ENCODE measurements at regions not wholly inside any gene's neighbourhood (a gene's known extent, or its start where the extent isn't known, plus 50 kb on each side); places are given as distances from the start of the nearest gene placed in this dataset.

DNA sequence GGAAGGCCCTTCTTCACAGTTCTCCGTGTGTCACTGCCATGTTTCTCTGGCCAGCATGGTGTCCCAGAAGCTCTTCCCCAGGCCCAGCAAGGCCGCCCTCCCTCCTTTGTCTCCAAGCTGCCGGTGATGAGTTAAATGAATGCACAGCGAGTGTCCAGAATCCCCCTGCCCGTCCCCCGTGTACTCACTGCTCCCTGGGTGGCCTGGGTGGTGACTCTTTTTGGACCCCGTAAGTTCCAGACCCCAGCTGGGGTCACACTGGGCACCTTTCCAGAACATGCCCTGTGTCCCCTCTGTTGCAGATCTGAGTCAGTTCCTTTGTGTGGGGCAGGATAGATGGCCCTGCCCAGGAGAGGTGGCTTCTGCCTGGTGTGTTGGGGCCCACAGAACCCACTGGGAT, 95.0 kb downstream of the MRPL36 start:
- no peak for DNase-seq

DNA sequence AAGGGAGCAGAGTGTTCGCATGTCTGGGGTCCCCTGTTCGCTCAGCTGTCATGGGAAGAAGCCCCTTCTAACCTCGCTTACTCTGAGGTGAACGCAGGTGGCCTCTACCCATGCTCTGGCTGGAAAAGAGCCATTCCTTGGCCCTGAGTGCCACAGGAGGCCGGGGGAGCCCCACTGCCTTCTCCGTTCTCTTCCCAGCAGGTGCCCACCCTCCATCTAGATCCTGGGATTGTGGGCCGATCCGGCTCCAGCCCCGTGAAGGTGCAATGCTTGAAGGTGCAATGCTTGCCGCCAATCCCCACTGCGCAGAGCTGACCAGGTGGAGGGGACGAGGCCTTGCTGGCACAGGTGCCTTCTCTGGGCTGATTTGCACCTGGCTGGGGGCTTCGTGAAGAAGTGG, 95.4 kb downstream of the MRPL36 start:
- no peak for DNase-seq

GRCh38 chr5:1703352-1704050, 96.1 kb downstream of the MRPL36 start:
- DNase-seq = no peak

GRCh38 chr5:1702318-1702717, 97.3 kb downstream of the MRPL36 start:
- no peak for DNase-seq

DNA sequence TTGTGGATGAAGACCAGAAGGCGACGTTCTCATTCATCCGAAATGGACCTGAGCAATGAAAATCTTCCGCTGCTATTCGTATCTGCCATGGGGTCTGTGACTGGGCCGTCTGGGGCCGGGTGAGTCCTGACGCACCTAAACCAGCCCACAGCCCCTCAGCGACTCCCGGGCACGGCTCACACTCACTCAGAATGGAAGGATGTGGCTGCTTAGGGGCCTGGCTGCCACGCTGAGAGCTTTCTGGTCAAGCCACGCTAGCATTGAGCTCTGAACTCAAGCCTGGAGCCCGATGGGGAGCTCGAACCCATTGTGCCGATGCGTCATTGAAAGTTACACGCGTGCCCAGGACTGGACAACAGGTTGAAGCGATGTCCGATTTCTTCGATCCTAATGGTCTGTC, 97.8 kb downstream of the MRPL36 start:
- DNase-seq = no peak

GRCh38 chr5:1701216-1701864, 98.3 kb downstream of the MRPL36 start:
- no peak for DNase-seq

DNA sequence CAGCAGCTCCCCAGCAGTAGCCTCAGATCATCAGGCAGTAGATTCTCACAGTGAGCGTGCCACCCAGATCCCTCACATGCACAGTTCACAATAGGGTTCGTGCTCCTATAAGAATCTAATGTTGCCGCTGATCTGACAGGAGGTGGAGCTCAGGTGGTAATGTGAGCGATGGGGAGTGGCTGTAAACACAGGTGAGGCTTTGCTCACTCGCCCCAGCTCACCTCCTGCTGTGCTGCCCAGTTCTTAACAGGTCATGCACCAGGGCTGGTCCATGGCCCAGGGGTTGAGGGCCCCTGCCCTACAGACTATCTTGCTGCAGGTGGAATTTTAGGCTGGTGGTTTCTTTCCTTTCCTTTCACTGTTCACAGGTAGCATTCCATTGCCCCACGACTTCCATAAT, 100.2 kb downstream of the MRPL36 start:
- DNase-seq = no peak

GRCh38 chr5:1698589-1699316, 100.9 kb downstream of the MRPL36 start:
- no peak for DNase-seq

GRCh38 chr5:1692381-1692780, 107.3 kb downstream of the MRPL36 start:
- DNase-seq = no peak

DNA sequence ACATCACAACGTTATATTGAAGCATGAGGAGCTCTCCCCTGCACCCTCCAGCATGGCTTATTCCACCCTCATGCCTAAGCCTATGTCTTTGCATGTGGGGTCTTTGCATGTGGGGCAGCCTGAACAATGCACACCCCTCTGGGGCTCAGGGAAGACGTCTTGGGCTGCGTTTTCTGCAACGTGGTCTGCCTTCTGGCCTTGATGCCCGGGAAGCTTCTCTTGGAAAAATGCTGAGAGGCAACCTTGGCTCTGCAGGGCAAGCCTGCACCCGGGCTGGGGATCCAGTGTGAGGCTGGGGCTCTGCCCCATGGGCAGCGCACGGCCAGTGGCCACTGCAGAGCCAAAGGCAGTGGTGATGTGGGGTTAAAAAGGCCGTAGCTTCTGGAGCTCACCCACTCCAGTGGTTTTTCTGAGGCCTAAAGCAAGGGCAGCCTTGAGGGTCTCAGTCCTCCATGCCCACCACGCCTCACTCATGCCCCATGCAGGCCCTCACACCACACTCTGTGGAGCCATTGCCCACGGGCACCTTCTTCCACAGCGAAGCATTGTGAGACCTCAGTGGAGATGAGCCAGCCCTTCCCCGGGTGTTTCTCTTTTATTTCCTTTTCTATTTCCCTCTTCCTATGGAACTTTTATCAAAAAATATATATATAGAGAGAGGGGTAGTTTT, 112.2 kb downstream of the MRPL36 start:
- no peak for DNase-seq

DNA sequence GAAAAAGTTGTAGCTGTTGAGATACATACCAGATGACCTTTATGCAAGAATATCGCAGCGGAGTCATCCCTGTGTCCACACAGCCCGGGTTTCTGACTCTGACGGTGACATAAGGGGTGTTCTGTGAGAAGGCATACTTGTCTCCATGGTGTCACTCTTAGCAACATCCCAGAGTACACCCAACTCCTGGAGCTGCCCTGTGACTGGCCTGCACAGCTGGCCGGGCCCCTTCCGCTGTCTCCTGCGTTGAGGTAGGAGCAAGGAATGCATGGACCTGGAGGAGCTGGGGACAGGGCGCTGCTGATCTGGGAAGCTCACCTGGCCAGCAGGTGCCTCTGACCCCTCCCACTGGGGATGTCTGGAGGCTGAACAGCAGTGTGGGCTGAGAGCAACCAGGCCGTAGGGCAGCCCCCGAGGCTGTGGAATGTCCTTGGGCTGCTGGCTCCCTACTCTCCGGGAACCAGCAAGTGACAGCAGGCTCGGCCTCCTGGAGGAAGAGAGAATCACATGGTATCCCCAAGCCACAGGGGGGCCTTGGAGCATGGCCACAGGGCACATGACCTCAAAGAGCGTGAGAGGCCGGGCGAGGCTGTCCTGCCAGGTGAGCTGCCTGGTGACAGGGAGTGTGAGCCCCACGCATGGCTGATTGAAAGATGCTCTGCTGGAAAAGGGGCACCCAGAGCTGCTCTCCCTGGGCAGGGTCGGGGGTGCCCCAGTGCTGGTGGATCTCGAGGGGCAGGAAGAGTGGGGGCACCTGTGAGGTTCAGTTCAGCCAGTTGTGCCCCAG, 113.4 kb downstream of the MRPL36 start:
- DNase-seq = no peak

- no peak for DNase-seq
These were observed 114.6 kb downstream of the MRPL36 start for GRCh38 chr5:1685066-1685465.

GRCh38 chr5:1681955-1682354, 117.7 kb downstream of the MRPL36 start:
- DNase-seq = no peak

- DNase-seq = no peak
These were observed 126.5 kb downstream of the MRPL36 start for GRCh38 chr5:1673042-1673677.

DNA sequence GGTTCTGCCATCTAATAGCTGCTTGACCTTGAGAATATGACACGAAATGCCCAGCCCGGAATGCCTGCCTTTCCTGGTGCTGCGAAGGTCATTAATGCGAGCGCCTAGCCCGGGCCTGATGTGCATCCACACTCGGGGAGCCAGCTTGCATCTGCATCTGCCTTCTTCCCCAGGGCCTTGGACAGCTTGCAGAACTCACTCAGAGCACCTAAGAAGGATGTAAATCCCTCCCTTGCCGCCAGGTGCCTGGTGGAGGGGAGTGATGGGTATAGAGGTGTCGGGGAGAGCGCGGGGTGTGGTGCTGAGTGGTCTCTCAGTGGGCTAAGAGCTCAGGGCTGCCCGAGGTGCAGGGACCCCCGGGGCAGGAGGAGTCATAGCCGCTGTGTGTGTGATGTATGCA, 127.2 kb downstream of the MRPL36 start:
- no peak for DNase-seq

GRCh38 chr5:1671351-1671750, 128.3 kb downstream of the MRPL36 start:
- DNase-seq = no peak

- DNase-seq = no peak
These were observed 129.3 kb downstream of the MRPL36 start for GRCh38 chr5:1670351-1670750.

DNA sequence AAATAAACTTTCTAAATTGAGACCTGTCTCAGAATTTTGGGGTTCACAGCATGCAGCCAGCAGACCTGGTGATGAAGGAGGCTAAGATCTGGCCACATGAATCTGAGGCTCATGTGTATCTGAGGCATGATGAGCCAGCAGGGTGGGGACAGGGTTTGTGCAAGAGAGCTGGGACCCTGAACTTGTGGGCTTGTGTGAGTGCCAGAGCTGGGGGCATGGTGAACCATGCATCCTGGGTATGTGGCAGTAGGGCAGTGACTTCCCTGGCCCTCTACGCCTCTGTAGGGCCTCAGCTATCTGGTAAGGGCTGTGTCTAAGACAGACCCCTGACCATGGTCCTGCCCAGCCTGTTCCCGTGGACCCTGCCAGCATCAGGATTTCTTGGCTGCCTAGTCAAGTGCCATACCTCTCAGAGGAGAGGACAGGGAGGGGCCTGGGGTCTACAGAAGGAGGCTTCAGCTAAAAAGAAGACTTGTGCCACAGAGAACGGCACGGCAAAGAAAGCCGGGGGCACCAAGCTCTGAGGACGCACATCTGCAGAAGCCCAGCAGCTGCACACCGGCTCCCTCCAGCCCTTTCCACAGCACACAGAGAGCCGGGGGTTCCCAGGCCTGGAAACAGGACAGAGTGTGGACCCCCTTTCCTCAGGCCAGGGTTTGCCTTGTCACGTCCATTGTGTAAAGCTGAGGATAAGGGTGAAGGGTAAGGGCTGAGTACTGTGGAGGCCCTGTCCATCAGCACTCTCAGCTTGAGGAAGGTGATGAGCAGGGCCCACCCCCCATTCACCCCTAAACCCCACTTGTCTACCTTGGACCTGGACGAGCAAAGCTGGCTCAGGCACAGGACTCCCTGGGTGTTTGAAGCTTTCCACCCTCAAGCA, 130.1 kb downstream of the MRPL36 start:
- DNase-seq = no peak

- no peak for DNase-seq
These were observed 131.4 kb downstream of the MRPL36 start for GRCh38 chr5:1668141-1668721.

DNA sequence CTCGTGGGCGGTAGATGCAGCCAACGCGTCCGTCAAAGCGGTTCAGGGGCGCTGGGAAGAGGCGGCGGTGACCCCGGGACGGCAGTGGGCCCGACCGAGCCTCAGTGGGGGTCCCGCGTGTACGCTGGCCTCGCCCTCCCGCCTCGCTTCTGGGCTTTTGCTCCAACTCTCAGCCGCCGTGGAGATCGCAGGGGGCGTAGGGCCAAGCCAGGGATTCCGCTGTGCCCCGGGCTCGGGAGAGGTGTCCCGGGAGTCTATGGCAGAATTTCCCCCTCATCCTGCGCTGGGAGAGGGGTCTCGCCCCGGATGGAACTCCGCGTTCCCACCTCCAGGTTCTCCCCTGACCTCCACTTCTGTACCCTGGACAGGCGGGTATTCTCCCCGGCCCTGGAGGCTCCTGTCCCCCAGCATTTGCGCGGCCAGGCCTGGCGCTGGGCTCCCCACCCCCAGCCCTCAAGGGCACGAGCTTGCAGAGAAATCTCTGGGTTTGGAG, 131.9 kb downstream of the MRPL36 start:
- DNase-seq = no peak
